ENCODE measurements at regions not wholly inside any gene's neighbourhood (a gene's known extent, or its start where the extent isn't known, plus 50 kb on each side); places are given as distances from the start of the nearest gene placed in this dataset.

- TF ChIP-seq POLR2AphosphoS5 (IDR thresholded peaks at IDR 0.05; ENCODE audit: borderline replicate concordance, low read depth, low read length) (no peak), EZH2 (IDR thresholded peaks at IDR 0.05) (no peak)
Measured at GRCh38 chr13:64506246-64506645, 2723.9 kb downstream of the PCDH9 start.
